ENCODE measurements at regions not wholly inside any gene's neighbourhood (a gene's known extent, or its start where the extent isn't known, plus 50 kb on each side); places are given as distances from the start of the nearest gene placed in this dataset.

DNA sequence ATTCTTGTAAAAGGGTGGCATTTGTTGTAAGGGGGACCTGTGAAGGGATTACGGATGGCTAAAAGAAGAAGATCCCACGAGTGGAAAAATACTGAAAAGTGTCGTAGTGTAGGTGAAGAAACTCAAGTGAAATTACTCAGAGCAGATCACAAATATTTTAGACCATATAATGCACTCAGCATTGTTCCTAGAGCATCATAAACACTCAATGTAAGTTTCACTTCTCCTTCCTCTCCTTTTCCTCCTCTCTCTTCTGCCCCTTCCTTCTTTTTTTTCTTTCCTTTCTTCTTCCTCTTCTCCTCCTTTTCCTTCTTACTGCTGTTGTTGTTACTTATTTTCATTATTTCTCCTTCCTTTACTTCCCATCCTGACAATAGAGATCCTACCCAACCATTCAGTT is 445.6 kb downstream of the ADAMTS20 start:
- TF ChIP-seq, protein P1, sequence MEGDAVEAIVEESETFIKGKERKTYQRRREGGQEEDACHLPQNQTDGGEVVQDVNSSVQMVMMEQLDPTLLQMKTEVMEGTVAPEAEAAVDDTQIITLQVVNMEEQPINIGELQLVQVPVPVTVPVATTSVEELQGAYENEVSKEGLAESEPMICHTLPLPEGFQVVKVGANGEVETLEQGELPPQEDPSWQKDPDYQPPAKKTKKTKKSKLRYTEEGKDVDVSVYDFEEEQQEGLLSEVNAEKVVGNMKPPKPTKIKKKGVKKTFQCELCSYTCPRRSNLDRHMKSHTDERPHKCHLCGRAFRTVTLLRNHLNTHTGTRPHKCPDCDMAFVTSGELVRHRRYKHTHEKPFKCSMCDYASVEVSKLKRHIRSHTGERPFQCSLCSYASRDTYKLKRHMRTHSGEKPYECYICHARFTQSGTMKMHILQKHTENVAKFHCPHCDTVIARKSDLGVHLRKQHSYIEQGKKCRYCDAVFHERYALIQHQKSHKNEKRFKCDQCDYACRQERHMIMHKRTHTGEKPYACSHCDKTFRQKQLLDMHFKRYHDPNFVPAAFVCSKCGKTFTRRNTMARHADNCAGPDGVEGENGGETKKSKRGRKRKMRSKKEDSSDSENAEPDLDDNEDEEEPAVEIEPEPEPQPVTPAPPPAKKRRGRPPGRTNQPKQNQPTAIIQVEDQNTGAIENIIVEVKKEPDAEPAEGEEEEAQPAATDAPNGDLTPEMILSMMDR (conservative IDR thresholded peaks at IDR 0.05; ENCODE audit: low read length), result no peak
- H3K4me1 ChIP-seq (ENCODE audit: insufficient read depth, low read length, poor library complexity, severe bottlenecking), result peaks cover 5% of the 10 kb centered on the region
- no peak overlapping the region for H2AFZ ChIP-seq (ENCODE audit: low read length)
- H3K4me3 ChIP-seq (ENCODE audit: low read length, poor library complexity, severe bottlenecking), result no peak overlapping the region
- H3K9me2 ChIP-seq (replicated peaks; ENCODE audit: low read depth, low read length), result no peaks in the 10 kb centered on the region
- H3K27me3 ChIP-seq (ENCODE audit: insufficient read depth, low read length, poor library complexity, severe bottlenecking), result no peaks in the 10 kb centered on the region
- no peaks in the 10 kb centered on the region for H3K9me3 ChIP-seq (ENCODE audit: insufficient read depth, low read depth, low read length)
- H3K9ac ChIP-seq (ENCODE audit: low read depth, low read length, poor library complexity, severe bottlenecking), result no peak overlapping the region
- H3K79me2 ChIP-seq (ENCODE audit: insufficient read depth, low read length), result no peaks in the 10 kb centered on the region
- no peaks in the 10 kb centered on the region for H4K20me1 ChIP-seq (ENCODE audit: insufficient read depth, low read length, poor library complexity, severe bottlenecking)
- no peak overlapping the region for H3K4me2 ChIP-seq (ENCODE audit: low read depth, low read length, poor library complexity, severe bottlenecking)
- no peaks in the 10 kb centered on the region for H3F3A ChIP-seq (ENCODE audit: low read depth)
- no peaks in the 10 kb centered on the region for H3K36me3 ChIP-seq (ENCODE audit: insufficient read depth, low read length)

DNA sequence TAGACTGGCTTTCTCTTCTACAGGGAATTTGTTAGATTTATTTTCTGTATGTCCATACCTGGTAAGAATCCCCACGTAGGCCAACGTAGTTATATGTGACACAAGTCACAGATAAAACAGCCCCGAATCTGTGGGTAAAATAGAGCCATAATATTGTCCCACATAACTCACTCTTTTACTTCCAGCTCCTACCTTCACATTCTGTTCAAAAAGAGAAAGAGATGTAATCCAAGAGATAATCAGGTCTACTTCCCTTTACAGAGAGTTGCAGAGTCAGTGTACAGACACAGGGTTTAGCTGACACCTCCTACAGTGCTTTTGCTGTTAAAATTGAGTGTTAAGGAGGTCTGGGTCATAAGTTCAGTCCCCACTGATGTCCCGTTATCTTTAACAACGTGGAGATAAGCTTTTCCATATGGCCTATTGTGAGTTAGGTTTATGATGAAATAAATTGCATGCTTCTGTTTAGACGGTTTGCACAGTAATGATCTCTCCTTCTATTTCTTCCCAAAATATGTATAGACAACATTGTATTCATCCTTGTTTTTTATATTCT is 446.5 kb downstream of the ADAMTS20 start:
- TF ChIP-seq EZH2phosphoT487 (IDR thresholded peaks at IDR 0.05; ENCODE audit: borderline replicate concordance), result no peak
- TF ChIP-seq, protein P1 (conservative IDR thresholded peaks at IDR 0.05; ENCODE audit: low read length), result no peak
- H3K4me3 ChIP-seq (ENCODE audit: low read length, poor library complexity, severe bottlenecking), result no peak overlapping the region

DNA sequence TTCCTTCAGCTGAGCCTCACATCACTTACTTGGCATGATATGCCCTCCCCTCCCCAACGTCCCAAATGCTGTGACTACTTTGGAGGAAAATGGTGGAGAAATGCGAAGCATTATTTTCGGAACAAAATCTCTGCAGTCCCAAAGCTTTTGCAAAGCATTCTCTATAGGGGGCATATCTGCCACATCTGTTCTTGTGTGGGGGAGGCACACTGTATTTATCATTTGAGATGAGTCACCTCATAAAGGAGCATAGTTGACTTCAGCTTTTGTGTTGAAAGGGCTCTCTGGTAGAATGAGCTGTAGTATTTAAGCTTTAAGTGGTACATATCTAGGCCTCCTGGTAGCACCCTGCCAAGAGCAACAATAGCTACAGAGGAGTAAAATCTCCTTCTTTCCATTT is 447.5 kb downstream of the ADAMTS20 start:
- H3F3A ChIP-seq (ENCODE audit: low read depth), result no peaks in the 10 kb centered on the region
- H3K9ac ChIP-seq (ENCODE audit: low read depth, low read length, poor library complexity, severe bottlenecking), result no peak overlapping the region
- H3K36me3 ChIP-seq (ENCODE audit: insufficient read depth, low read length), result no peaks in the 10 kb centered on the region
- TF ChIP-seq, protein P1 (conservative IDR thresholded peaks at IDR 0.05; ENCODE audit: low read length), result no peak
- TF ChIP-seq EZH2phosphoT487 (IDR thresholded peaks at IDR 0.05; ENCODE audit: borderline replicate concordance), result no peak
- no peaks in the 10 kb centered on the region for H3K27me3 ChIP-seq (ENCODE audit: insufficient read depth, low read length, poor library complexity, severe bottlenecking)
- H3K4me2 ChIP-seq (ENCODE audit: low read depth, low read length, poor library complexity, severe bottlenecking), result no peak overlapping the region
- H3K4me1 ChIP-seq (ENCODE audit: insufficient read depth, low read length, poor library complexity, severe bottlenecking), result peaks cover 5% of the 10 kb centered on the region
- no peak overlapping the region for H3K4me3 ChIP-seq (ENCODE audit: low read length, poor library complexity, severe bottlenecking)
- H3K9me3 ChIP-seq (ENCODE audit: insufficient read depth, low read depth, low read length), result no peaks in the 10 kb centered on the region
- no peak overlapping the region for H2AFZ ChIP-seq (ENCODE audit: low read length)
- H3K9me2 ChIP-seq (replicated peaks; ENCODE audit: low read depth, low read length), result no peaks in the 10 kb centered on the region
- H3K79me2 ChIP-seq (ENCODE audit: insufficient read depth, low read length), result no peaks in the 10 kb centered on the region
- no peaks in the 10 kb centered on the region for H4K20me1 ChIP-seq (ENCODE audit: insufficient read depth, low read length, poor library complexity, severe bottlenecking)

More for the DNA sequence above, 446.5 kb downstream of the ADAMTS20 start:
- H3K4me2 ChIP-seq (ENCODE audit: low read depth, low read length, poor library complexity, severe bottlenecking), result no peak overlapping the region
- no peaks in the 10 kb centered on the region for H3F3A ChIP-seq (ENCODE audit: low read depth)
- H3K4me1 ChIP-seq (ENCODE audit: insufficient read depth, low read length, poor library complexity, severe bottlenecking), result peaks cover 5% of the 10 kb centered on the region
- H3K9ac ChIP-seq (ENCODE audit: low read depth, low read length, poor library complexity, severe bottlenecking), result no peak overlapping the region
- H4K20me1 ChIP-seq (ENCODE audit: insufficient read depth, low read length, poor library complexity, severe bottlenecking), result no peaks in the 10 kb centered on the region
- no peak overlapping the region for H2AFZ ChIP-seq (ENCODE audit: low read length)
- no peaks in the 10 kb centered on the region for H3K79me2 ChIP-seq (ENCODE audit: insufficient read depth, low read length)
- no peaks in the 10 kb centered on the region for H3K27me3 ChIP-seq (ENCODE audit: insufficient read depth, low read length, poor library complexity, severe bottlenecking)
- H3K9me3 ChIP-seq (ENCODE audit: insufficient read depth, low read depth, low read length), result no peaks in the 10 kb centered on the region
- no peaks in the 10 kb centered on the region for H3K36me3 ChIP-seq (ENCODE audit: insufficient read depth, low read length)
- H3K9me2 ChIP-seq (replicated peaks; ENCODE audit: low read depth, low read length), result no peaks in the 10 kb centered on the region
